Tibial nerve (tissue), 4 donors: ENCODE measurements at regions not wholly inside any gene's neighbourhood (a gene's known extent, or its start where the extent isn't known, plus 50 kb on each side); places are given as distances from the start of the nearest gene placed in this dataset.
A peak's percentile ranks its signal among the peaks of the same experiment; 100 is the strongest.

Source experiments
- DNase-seq, 2 donors: peaks; one replicate each; pipeline ENCODE4 v3.0.0-alpha.2; 2019; ENCODE audit warnings: low spot score in 2 of 2
- H3K27ac ChIP-seq, 4 donors: fragments of 200-600 bp; sonication (generic) in 3 of 4; one replicate each; pipeline ENCODE4 v1.5.1; 2017 to 2019; ENCODE audit warnings: mild to moderate bottlenecking in 1 of 4
- H3K27me3 ChIP-seq, 2 donors: fragments of 200-600 bp; sonication (generic) in 1 of 2; one replicate each; pipeline versions ENCODE4 v1.5.1 to v1.6.0; 2017 to 2019
- H3K36me3 ChIP-seq, 3 donors: fragments of 200-600 bp; sonication (generic); one replicate each; pipeline ENCODE4 v1.5.1; 2018 to 2019
- H3K4me1 ChIP-seq, 4 donors: fragments of 200-600 bp; sonication (generic) in 3 of 4; one replicate each; pipeline ENCODE4 v1.5.1; 2017 to 2019
- H3K4me3 ChIP-seq, 4 donors: fragments of 200-600 bp; sonication (generic) in 3 of 4; one replicate each; pipeline ENCODE4 v1.5.1; 2017 to 2019; ENCODE audit warnings: mild to moderate bottlenecking in 1 of 4, moderate library complexity in 1 of 4
- H3K9me3 ChIP-seq, 4 donors: fragments of 200-600 bp; sonication (generic) in 3 of 4; one replicate each; pipeline ENCODE4 v1.5.1; 2017 to 2019
- CTCF ChIP-seq, 5 experiments: fragments of 200-600 bp in 3 of 5; fragments of 450-650 bp in 2 of 5; sonication (generic) in 3 of 5; IDR thresholded peaks; one replicate each; pipeline ENCODE4 v1.5.1; 2016 to 2019; ENCODE audit warnings: antibody characterized with exemption in 5 of 5, mild to moderate bottlenecking in 3 of 5, moderate library complexity in 2 of 5
- EP300 ChIP-seq, 2 donors: sonication (generic); formaldehyde crosslinking; IDR thresholded peaks; one replicate each; pipeline ENCODE4 v1.6.1; 2017; ENCODE audit warnings: antibody characterized with exemption in 2 of 2, mild to moderate bottlenecking in 1 of 2
- POLR2A ChIP-seq, 2 donors: fragments of 450-650 bp; IDR thresholded peaks; one replicate each; pipeline ENCODE4 v1.6.1; 2017; ENCODE audit warnings: antibody characterized with exemption in 2 of 2, mild to moderate bottlenecking in 2 of 2, moderate library complexity in 2 of 2
- WGBS, 2 donors: methylation state at CpG; one replicate each; pipeline ENCODE4 v1.1.5; 2018; 5-methylcytosine and 5-hydroxymethylcytosine counted together

- 39% methylated on average over 2 of the region's 2 CpGs for WGBS, 2 donors
- Histone ChIP-seq H3K27me3 (no peaks in the 10 kb centered on the region), H3K9me3 (no peaks in the 10 kb centered on the region), H3K4me1 (peaks cover 0 to 31% (median 5%) of the 10 kb centered on the region in 4 donors), H3K4me3 (no peak overlapping the region), H3K27ac (peak overlapping the region in 2 of 4 donors; percentile 25 to 54), H3K36me3 (no peaks in the 10 kb centered on the region)
- DNase-seq, result peak in 1 of 2 donors; percentile 26
- TF ChIP-seq EP300 (IDR thresholded peaks at IDR 0.05) (no peak), CTCF (IDR thresholded peaks at IDR 0.05) (no peak), POLR2A (IDR thresholded peaks at IDR 0.05) (no peak)
These were observed 109.0 kb upstream of the DDIT4L start for GRCh38 chr4:100299046-100299840.

- no peak for TF ChIP-seq POLR2A (IDR thresholded peaks at IDR 0.05)
- no peak for TF ChIP-seq EP300 (IDR thresholded peaks at IDR 0.05)
- no peak for TF ChIP-seq CTCF (IDR thresholded peaks at IDR 0.05)
- 58 to 65% methylated on average over 2 of the region's 2 CpGs for WGBS, 2 donors
- peaks cover 0 to 17% (median 5%) of the 10 kb centered on the region in 4 donors for H3K4me1 ChIP-seq
These were observed 105.5 kb upstream of the DDIT4L start for GRCh38 chr4:100295792-100296191.

DNA sequence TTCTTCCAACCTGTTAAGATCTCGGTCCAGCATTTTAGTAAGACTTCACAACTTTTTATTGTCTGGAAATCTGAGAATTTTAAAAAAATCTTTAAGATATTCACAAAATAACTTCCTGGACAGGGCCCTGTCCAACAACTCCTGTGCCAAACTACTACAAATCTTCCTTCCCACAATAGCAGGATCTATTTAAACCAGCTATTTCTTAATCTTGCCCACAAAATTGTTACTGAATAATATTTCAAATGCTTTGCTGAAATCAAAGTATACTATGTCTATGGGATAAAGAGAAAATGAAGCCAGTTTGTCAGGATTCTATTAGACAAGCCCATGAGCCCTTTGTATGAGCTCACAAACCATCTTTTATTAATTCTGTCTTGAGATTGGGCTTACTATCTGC lies 104.1 kb upstream of the DDIT4L start:
- DNase-seq, result no peak
- no peaks in the 10 kb centered on the region for H3K27me3 ChIP-seq

More at GRCh38 chr4:100295792-100296191, 105.5 kb upstream of the DDIT4L start:
- Histone ChIP-seq H3K27me3 (no peaks in the 10 kb centered on the region), H3K4me3 (no peak overlapping the region), H3K27ac (no peak overlapping the region), H3K36me3 (no peaks in the 10 kb centered on the region), H3K9me3 (no peaks in the 10 kb centered on the region)
- DNase-seq, result no peak

DNA sequence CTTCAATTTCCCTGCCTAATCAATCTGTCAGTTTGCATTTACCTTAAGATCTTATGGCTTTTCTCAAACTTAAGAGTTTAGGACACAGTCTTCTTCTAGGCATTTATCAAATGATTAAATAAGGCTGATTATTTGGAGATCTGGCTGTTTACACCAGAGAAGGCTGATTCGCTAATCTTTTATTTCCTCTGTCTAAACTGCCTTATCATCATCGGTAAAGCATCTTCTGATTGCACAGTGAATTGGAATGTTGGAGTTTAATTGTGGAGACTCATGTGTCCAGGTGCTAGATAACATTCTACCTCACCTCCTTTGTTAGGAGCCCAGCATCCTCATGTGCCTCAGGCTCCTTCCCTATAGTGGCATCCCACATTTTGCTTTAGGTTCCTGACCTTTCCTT lies 100.3 kb upstream of the DDIT4L start:
- Histone ChIP-seq H3K27ac (no peak overlapping the region), H3K9me3 (no peaks in the 10 kb centered on the region), H3K4me3 (no peak overlapping the region), H3K36me3 (no peaks in the 10 kb centered on the region), H3K4me1 (peaks cover 0 to 12% (median 0%) of the 10 kb centered on the region in 4 donors), H3K27me3 (no peaks in the 10 kb centered on the region)
- 93 to 94% methylated on average over 2 of the region's 2 CpGs for WGBS, 2 donors
- no peak for TF ChIP-seq EP300 (IDR thresholded peaks at IDR 0.05)
- TF ChIP-seq POLR2A (IDR thresholded peaks at IDR 0.05), result no peak
- TF ChIP-seq CTCF (IDR thresholded peaks at IDR 0.05), result no peak
- no peak for DNase-seq

More for the DNA sequence above, 104.1 kb upstream of the DDIT4L start:
- H3K4me1 ChIP-seq, result peaks cover 0 to 23% (median 3%) of the 10 kb centered on the region in 4 donors
- no peak overlapping the region for H3K4me3 ChIP-seq
- 53 to 56% methylated on average over 1 of the region's 1 CpG for WGBS, 2 donors
- TF ChIP-seq POLR2A (IDR thresholded peaks at IDR 0.05) (no peak), EP300 (IDR thresholded peaks at IDR 0.05) (no peak), CTCF (IDR thresholded peaks at IDR 0.05) (no peak)
- no peaks in the 10 kb centered on the region for H3K9me3 ChIP-seq
- no peak overlapping the region for H3K27ac ChIP-seq
- H3K36me3 ChIP-seq, result no peaks in the 10 kb centered on the region

DNA sequence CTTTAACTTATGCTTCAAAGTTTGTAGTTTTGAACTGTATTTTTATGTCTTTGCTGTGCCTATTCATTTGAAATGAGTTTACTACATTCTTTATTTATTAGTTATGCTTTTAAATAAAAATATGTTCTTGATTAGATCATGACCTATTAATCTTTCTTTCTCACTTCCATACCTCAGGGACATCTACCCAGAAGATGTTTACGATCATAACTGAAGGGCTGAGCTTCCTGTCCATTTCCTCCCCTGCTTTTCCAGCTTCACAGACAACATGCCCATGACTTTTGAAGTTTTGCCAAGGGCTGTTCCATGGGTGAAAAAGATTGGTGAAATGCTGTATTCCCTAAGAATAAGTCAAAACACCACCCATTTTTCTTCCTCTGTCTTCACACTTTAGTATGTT lies 99.7 kb upstream of the DDIT4L start:
- WGBS, 2 donors, result 56 to 68% methylated on average over 1 of the region's 1 CpG

More for the DNA sequence above, 99.7 kb upstream of the DDIT4L start:
- DNase-seq, result no peak
- H3K27me3 ChIP-seq, result no peaks in the 10 kb centered on the region
- peaks cover 0 to 12% (median 0%) of the 10 kb centered on the region in 4 donors for H3K4me1 ChIP-seq
- H3K4me3 ChIP-seq, result no peak overlapping the region
- TF ChIP-seq POLR2A (IDR thresholded peaks at IDR 0.05), result no peak
- no peak for TF ChIP-seq CTCF (IDR thresholded peaks at IDR 0.05)
- H3K36me3 ChIP-seq, result no peaks in the 10 kb centered on the region
- H3K27ac ChIP-seq, result no peak overlapping the region
- no peaks in the 10 kb centered on the region for H3K9me3 ChIP-seq
